HepG2 (cell line): ENCODE measurements at regions not wholly inside any gene's neighbourhood (a gene's known extent, or its start where the extent isn't known, plus 50 kb on each side); places are given as distances from the start of the nearest gene placed in this dataset.
A peak's percentile ranks its signal among the peaks of the same experiment; 100 is the strongest.

ENCODE experiments used
- ATAC-seq: fragments of 200-7000 bp; cut with Tn5 transposase; 3 replicates; pipeline ENCODE4 v1.9.1; 2020; ENCODE audit warnings: mild to moderate bottlenecking, moderate library complexity
- BruUV-seq: library from RNA; stranded (reverse); fragments of 400-500 nt; replicated peaks from 2 replicates; lab custom pipeline; 2021; lab: Mats Ljungman, UMichigan
- CTCF ChIA-PET: fragments of 300-600 bp; formaldehyde crosslinking; extraction: SDS; loops from one replicate; lab custom pipeline; 2021; ENCODE audit warnings: low total read pairs, inconsistent platforms, low intra/inter-chr PET ratio; lab: Yijun Ruan, JAX
- POLR2A ChIA-PET: fragments of 350-600 bp; sonication (Branson Sonifier 250); formaldehyde crosslinking; loops from one replicate; lab custom pipeline; 2020; ENCODE audit warnings: antibody characterized with exemption, inconsistent platforms; lab: Yijun Ruan, JAX
- DNase-seq: peaks from one replicate; pipeline ENCODE4 v3.0.0-alpha.2; 2015; ENCODE audit warnings: low spot score
- FAIRE-seq: peaks from 3 replicates; lab custom pipeline; 2011; peaks lifted over from hg19 to GRCh38; lab: Jason Lieb, UNC
- H2AFZ ChIP-seq: one replicate; pipeline ENCODE4 v1.6.1; 2011; ENCODE audit warnings: low read length, inconsistent platforms
- H3K27ac ChIP-seq: fragments of 300-600 bp; 3 replicates; pipeline ENCODE4 v1.8.0; 2011; ENCODE audit warnings: mixed run types, mild to moderate bottlenecking, mixed read lengths, low read length, inconsistent platforms; ENCODE audit not compliant: insufficient read depth; ENCODE audit errors: extremely low read length
- H3K27me3 ChIP-seq, 2 experiments: fragments of 200-600 bp in 1 of 2; 2 replicates in 1 of 2; 3 replicates in 1 of 2; pipeline versions ENCODE4 v1.6.0 to v1.8.0; 2011; ENCODE audit warnings: low read length in 2 of 2, mild to moderate bottlenecking in 2 of 2, moderate library complexity in 2 of 2, inconsistent platforms in 1 of 2; ENCODE audit not compliant: insufficient read depth in 2 of 2, control insufficient read depth in 1 of 2
- H3K36me3 ChIP-seq, 2 experiments: fragments of 200-600 bp in 1 of 2; replicated peaks in 1 of 2; 2 replicates in 1 of 2; 3 replicates in 1 of 2; pipeline versions ENCODE4 v1.5.1 to v1.8.0; 2011; ENCODE audit warnings: low read length in 2 of 2, inconsistent platforms in 1 of 2; ENCODE audit not compliant: insufficient read depth in 2 of 2, control insufficient read depth in 1 of 2
- H3K4me1 ChIP-seq: 2 replicates; pipeline ENCODE4 v1.5.1; 2012; ENCODE audit warnings: low read length, inconsistent platforms; ENCODE audit not compliant: insufficient read depth
- H3K4me2 ChIP-seq: 2 replicates; pipeline ENCODE4 v1.6.0; 2011; ENCODE audit warnings: low read depth, low read length, inconsistent platforms
- H3K4me3 ChIP-seq, 3 experiments: fragments of 200-600 bp in 1 of 3; sonication (generic), shearing (Covaris generic) in 1 of 3; replicated peaks in 1 of 3; 2 replicates each; pipeline ENCODE4 v1.5.1; 2011 to 2016; ENCODE audit warnings: low read length in 3 of 3, inconsistent platforms in 2 of 3, low read depth in 2 of 3, mild to moderate bottlenecking in 2 of 3, control low read depth in 1 of 3, mixed read lengths in 1 of 3; ENCODE audit not compliant: insufficient read depth in 1 of 3
- H3K79me2 ChIP-seq: one replicate; pipeline ENCODE4 v1.6.1; 2011; ENCODE audit warnings: low read length, inconsistent platforms; ENCODE audit not compliant: insufficient read depth
- H3K9ac ChIP-seq: 2 replicates; pipeline ENCODE4 v1.6.0; 2011; ENCODE audit warnings: mild to moderate bottlenecking, low read depth, low read length, inconsistent platforms; ENCODE audit not compliant: insufficient read depth
- H3K9me3 ChIP-seq: 2 replicates; pipeline ENCODE4 v1.5.1; 2012; ENCODE audit warnings: mild to moderate bottlenecking, low read length
- H4K20me1 ChIP-seq: 2 replicates; pipeline ENCODE4 v1.6.0; 2011; ENCODE audit warnings: inconsistent platforms, mild to moderate bottlenecking, low read length, moderate library complexity; ENCODE audit not compliant: insufficient read depth
- AGO2 ChIP-seq: fragments of 200-400 bp; formaldehyde crosslinking; optimal IDR thresholded peaks from 2 replicates; pipeline ENCODE3; 2017; ENCODE audit warnings: mild to moderate bottlenecking, low read depth, low read length, moderate library complexity
- CENPX ChIP-seq: sonication (generic); formaldehyde crosslinking; IDR thresholded peaks from 2 replicates; pipeline ENCODE4 v1.9.0; 2021; ENCODE audit warnings: mild to moderate bottlenecking, missing genetic modification reagents, moderate library complexity
- EHMT2 ChIP-seq: fragments of 200-600 bp; sonication (generic); IDR thresholded peaks from 2 replicates; pipeline ENCODE4 v1.7.0; 2017; ENCODE audit warnings: antibody characterized with exemption, low read depth, low read length, borderline replicate concordance
- FOXC1 ChIP-seq: sonication (generic); formaldehyde crosslinking; IDR thresholded peaks from 2 replicates; pipeline ENCODE4 v1.8.0; 2022; ENCODE audit warnings: mild to moderate bottlenecking, missing genetic modification reagents, borderline replicate concordance
- GPBP1L1 ChIP-seq: sonication (generic); formaldehyde crosslinking; IDR thresholded peaks from 2 replicates; pipeline ENCODE4 v1.5.0; 2020; ENCODE audit warnings: mild to moderate bottlenecking, missing genetic modification reagents
- GTF2F1 ChIP-seq: fragments of 150-350 bp; IDR thresholded peaks from 2 replicates; pipeline ENCODE4 v1.6.1; 2014; ENCODE audit warnings: low read length
- HNF1B ChIP-seq: sonication (generic); formaldehyde crosslinking; IDR thresholded peaks from 2 replicates; pipeline ENCODE4 v1.5.1; 2020; ENCODE audit warnings: mild to moderate bottlenecking, moderate library complexity, missing genetic modification reagents
- KDM1A ChIP-seq: IDR thresholded peaks from 2 replicates; pipeline ENCODE4 v1.6.1; 2016; ENCODE audit warnings: missing compliant biosample characterization
- KLF16 ChIP-seq, 2 experiments: sonication (generic) in 1 of 2; formaldehyde crosslinking in 1 of 2; IDR thresholded peaks; 2 replicates each; pipeline versions ENCODE4 v1.6.1 to v1.8.0; 2016 to 2023; ENCODE audit warnings: missing genetic modification reagents in 2 of 2, missing compliant biosample characterization in 1 of 2
- MTA1 ChIP-seq: sonication (generic); formaldehyde crosslinking; IDR thresholded peaks from 2 replicates; pipeline ENCODE4 v1.4.0; 2020; ENCODE audit warnings: missing genetic modification reagents, mild to moderate bottlenecking, borderline replicate concordance
- PPARG ChIP-seq: conservative IDR thresholded peaks from 2 replicates; pipeline ENCODE4 v1.6.1; 2016; ENCODE audit warnings: missing biosample characterization, missing genetic modification reagents
- REST ChIP-seq, 2 experiments: IDR thresholded peaks; 2 replicates each; pipeline ENCODE4 v1.6.1; 2011 to 2012; ENCODE audit warnings: low read length in 2 of 2, borderline replicate concordance in 1 of 2, low read depth in 1 of 2, mild to moderate bottlenecking in 1 of 2, moderate library complexity in 1 of 2
- ZNF3 ChIP-seq: IDR thresholded peaks from 2 replicates; pipeline ENCODE4 v1.7.0; 2017; ENCODE audit warnings: inconsistent platforms
- ZNF496 ChIP-seq: sonication (generic); formaldehyde crosslinking; IDR thresholded peaks from 2 replicates; pipeline ENCODE4 v1.8.1; 2023; ENCODE audit warnings: mild to moderate bottlenecking, moderate library complexity, missing genetic modification reagents; ENCODE audit not compliant: insufficient replicate concordance
- ZNF543 ChIP-seq: sonication (generic); formaldehyde crosslinking; IDR thresholded peaks from 2 replicates; pipeline ENCODE4 v1.4.0; 2020; ENCODE audit warnings: mild to moderate bottlenecking, missing genetic modification reagents
- ZNF572 ChIP-seq: sonication (generic); formaldehyde crosslinking; IDR thresholded peaks from 2 replicates; pipeline ENCODE4 v1.5.1; 2020; ENCODE audit warnings: mild to moderate bottlenecking, missing genetic modification reagents
- ZNF781 ChIP-seq: sonication (generic); formaldehyde crosslinking; IDR thresholded peaks from 2 replicates; pipeline ENCODE4 v1.5.1; 2020; ENCODE audit warnings: borderline replicate concordance, mild to moderate bottlenecking, missing genetic modification reagents; ENCODE audit errors: not compliant biosample characterization
- ZNF788 ChIP-seq: sonication (generic); formaldehyde crosslinking; IDR thresholded peaks from 2 replicates; pipeline ENCODE4 v1.5.0; 2020; ENCODE audit warnings: mild to moderate bottlenecking, missing genetic modification reagents, borderline replicate concordance
- ZNF790 ChIP-seq: sonication (generic); formaldehyde crosslinking; IDR thresholded peaks from 2 replicates; pipeline ENCODE4 v1.8.0; 2022; ENCODE audit warnings: missing genetic modification reagents, mild to moderate bottlenecking, borderline replicate concordance
- WGBS: methylation state at CpG from one replicate; pipeline ENCODE4 v1.1.6; 2017; ENCODE audit warnings: low lambda C conversion rate; 5-methylcytosine and 5-hydroxymethylcytosine counted together
- in situ Hi-C: cut with HindIII; loops from 2 replicates; pipeline ENCODE4 v1.10.0; 2017; ENCODE audit warnings: low pct_unique_long_range_greater_than_20kb; ENCODE audit not compliant: extremely low pct_ligation_motif_present
- intact Hi-C: fragments of 100-400 bp; cut with micrococcal nuclease; formaldehyde crosslinking; loops from one replicate; pipeline ENCODE4 v1.10.0; 2022; ENCODE audit not compliant: unreplicated experiment

- TF ChIP-seq ZNF788 (CRISPR knock-in tag) (no peak), REST (IDR thresholded peaks at IDR 0.05; ENCODE audit: borderline replicate concordance in 1 of 2, low read depth in 1 of 2, low read length in 2 of 2) (no peak), ZNF543 (no peak), MTA1 (no peak)
Measured at GRCh38 chr2:145254291-145254690, 734.4 kb upstream of the ZEB2 start (continued).

GRCh38 chr2:145253492-145253891 lies 733.6 kb upstream of the ZEB2 start:
- Histone ChIP-seq H3K36me3 (no peaks in the 10 kb centered on the region), H3K4me1 (no peaks in the 10 kb centered on the region), H3K27ac (no peak overlapping the region), H3K4me3 (no peak overlapping the region), H3K27me3 (no peaks in the 10 kb centered on the region), H3K4me2 (0 out of 2 replicates have a peak overlapping the region, but pooled peaks have one; percentile 1), H3K9me3 (no peaks in the 10 kb centered on the region), H3K79me2 (no peaks in the 10 kb centered on the region), H3K9ac (no peak overlapping the region), H2AFZ (no peak overlapping the region), H4K20me1 (no peaks in the 10 kb centered on the region)
- BruUV-seq: no TSS peak
- intact Hi-C loops: no loop called here
- ATAC-seq: peak; percentile 29; the same call in 1 of the 3 replicates
- in situ Hi-C loops: no loop called here
- ChIA-PET POLR2A (no interaction called here), CTCF (no interaction called here)
- peak; percentile 21 for DNase-seq
- no peak for FAIRE-seq
- 2% methylated on average over 1 of the region's 1 CpG for WGBS
- TF ChIP-seq CENPX (CRISPR knock-in tag) (no peak), ZNF496 (CRISPR knock-in tag) (no peak), ZNF3 (CRISPR knock-in tag) (no peak), ZNF781 (no peak), PPARG (CRISPR knock-in tag) (no peak), EHMT2 (no peak), KDM1A (CRISPR knock-in tag) (no peak), GPBP1L1 (no peak), ZNF790 (no peak), GTF2F1 (no peak), KLF16 (CRISPR knock-in tag; IDR thresholded peaks at IDR 0.05) (no peak), FOXC1 (CRISPR knock-in tag) (no peak), HNF1B (CRISPR knock-in tag) (no peak), AGO2 (no peak), ZNF572 (CRISPR knock-in tag) (no peak)
